ELF-1 (cell line): ENCODE measurements at regions not wholly inside any gene's neighbourhood (a gene's known extent, or its start where the extent isn't known, plus 50 kb on each side); places are given as distances from the start of the nearest gene placed in this dataset.

Experiments used
- DNase-seq: peaks from one replicate; pipeline ENCODE4 v3.0.0-alpha.2; 2016; ENCODE audit warnings: low read depth, low spot score

DNA sequence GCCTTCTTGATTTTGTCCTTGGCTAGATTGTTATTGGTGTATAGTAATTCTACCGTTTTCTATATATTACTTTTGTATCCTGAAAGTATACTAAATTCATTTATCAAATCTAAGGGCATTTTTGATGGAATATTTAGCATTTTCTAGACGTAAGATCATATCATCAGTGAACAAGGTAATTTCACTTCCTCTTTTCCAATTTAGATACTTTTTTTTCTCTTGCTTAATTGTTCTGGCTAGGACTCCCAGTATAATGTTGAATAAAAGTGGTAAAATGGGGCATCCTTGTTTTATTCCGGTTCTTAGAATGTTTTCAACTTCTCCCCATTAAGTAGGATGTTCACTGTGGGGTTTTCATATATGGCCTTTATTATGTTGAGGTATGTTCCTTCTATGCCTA, 260.7 kb downstream of the POLR1F start:
- no peak for DNase-seq

DNA sequence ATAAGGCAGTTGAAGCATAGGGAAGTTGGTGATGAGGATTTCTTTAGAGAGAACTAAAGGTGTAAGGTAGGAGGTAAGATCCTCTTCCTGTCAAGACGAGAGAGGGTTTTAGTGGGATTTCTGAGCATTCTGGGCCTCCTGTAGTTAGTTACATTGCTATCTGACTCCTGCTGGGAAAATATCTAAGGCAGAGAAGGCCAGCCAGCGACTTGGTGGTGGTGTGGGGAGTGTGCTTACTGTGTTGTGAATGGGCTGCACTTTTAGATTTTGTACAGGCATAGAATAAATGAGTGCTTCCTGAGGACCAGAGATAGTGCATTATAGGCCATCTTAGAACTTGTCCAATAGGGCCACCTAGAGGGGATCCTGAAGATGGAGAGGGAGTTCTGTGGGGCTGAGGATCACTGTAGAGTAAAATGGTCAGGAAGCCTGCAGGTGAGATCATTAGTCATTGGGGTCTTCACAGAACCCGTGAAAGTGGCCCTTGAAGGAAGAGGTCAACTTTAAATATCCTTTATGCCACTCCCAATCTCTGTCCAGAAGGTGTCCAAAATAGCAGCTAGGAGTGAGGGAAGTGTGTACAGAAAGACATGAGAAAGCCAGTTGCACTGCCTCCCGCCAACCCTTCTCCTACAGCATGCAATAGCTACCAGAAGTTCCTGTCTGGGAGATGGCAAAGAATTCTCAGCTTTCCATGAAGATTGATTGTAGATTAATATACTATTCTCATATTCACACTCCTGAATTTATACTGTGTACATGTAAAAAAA, 266.6 kb downstream of the POLR1F start:
- peak; percentile 30 for DNase-seq

DNA sequence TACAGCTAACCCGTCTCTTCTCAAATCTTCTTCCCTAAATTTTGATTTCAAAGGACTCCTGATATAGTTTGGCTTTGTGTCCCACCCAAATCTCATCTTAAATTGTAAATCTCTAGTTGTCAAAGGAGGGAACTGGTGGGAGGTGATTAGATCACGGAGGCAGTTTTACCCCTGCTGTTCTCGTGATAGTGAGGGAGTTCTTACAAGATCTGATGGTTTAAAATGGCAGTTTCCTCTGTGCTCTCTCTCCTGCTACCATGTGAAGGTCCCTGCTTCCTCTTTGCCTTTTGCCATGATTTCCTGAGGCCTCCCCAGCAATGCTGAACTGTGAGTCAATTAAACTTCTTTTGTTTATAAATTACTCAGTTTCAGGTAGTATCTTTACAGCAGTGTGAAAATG, 269.3 kb downstream of the POLR1F start:
- DNase-seq: no peak

DNA sequence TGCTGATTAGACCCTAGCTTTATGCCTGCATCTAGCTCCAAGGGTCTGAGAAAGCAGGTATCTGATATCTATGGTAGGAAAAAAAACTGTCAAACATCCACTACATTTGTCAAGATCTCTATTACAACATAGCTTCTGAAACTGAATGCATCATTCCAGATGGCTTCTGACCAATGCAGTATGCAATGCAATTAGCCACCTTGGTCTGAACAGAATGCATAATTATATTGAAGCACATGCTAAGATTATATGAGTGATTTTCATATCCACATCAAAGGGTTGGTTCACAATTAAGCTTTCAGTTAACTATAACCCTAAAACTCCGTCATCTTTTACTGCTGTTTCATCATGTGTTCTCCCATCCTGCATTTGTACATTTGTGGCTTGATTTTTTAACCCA, 271.4 kb downstream of the POLR1F start:
- DNase-seq: no peak

DNA sequence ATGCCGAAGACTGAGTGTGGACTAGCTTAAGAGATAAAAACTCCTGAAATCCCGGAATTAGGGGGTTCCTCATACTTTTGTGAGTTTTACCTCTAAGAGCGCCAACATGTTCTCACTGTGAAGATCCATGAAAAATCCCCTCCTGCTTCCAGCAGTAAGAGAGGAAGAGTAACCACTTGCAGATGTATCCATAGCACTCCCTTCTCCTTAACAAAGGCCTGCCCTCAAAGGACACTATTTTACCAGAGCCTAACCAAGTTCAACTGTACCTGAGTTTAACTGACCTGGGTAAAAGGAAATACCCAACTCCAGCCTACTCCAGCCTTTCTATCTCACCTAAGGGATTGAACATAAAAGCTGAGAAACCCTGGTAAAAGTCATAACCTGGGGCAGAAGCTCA, 280.9 kb downstream of the POLR1F start:
- no peak for DNase-seq

DNA sequence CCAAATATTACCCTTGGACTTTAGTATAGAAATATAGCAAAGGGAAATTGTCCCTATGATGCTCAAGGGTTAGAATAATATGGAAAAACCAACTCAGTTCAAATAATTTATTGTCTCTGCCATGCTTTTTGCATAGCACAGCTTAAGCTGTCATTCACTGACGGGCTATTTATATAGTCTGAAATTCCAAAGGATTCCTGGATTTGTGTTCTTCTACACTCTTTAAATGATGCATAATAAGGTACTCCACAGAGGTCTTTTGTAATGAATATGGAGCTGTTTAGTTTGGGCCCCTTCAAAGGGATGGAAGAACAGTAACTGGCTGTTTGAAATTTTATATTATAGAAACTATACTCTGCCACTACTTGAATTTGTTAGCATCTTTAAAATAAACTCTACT, 276.6 kb upstream of the FERD3L start:
- DNase-seq: no peak

DNA sequence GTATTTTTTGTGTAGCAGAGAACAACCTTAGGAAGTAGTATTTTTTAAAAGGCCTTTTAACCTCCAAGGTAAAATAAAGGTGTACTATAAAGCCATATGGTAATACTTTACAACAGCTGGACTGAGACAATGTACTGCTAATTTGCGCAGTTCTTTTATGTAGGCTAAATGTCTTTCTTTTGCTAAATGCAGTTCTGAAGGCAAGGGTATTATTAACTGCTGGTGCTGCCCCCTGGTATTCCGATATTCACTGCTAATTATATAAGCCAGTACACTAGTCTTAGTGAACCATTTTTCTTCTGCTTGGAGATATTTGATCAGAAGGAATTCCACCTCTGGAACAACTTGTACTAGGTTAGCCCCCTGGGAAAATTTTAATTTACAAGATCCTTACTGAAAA, 272.0 kb upstream of the FERD3L start:
- DNase-seq: no peak

DNA sequence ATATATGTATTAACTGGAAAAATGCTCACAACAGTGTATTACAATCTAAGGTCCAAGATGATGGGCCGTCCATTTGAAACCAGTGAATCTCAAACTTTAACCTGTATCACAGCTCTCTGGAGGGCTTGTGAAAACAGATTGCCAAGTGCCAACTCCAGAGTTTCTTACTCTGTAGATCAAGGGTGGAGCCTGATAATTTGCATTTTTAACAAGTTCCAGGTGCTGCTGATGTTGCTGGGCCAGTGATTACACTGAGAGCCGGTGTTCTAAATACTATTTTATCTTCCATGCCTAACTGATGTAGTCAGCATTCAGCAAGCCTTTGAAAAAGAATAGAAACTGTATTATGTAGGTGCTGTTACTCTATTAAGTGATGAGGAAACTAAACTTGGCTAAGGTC, 269.9 kb upstream of the FERD3L start:
- no peak for DNase-seq

DNA sequence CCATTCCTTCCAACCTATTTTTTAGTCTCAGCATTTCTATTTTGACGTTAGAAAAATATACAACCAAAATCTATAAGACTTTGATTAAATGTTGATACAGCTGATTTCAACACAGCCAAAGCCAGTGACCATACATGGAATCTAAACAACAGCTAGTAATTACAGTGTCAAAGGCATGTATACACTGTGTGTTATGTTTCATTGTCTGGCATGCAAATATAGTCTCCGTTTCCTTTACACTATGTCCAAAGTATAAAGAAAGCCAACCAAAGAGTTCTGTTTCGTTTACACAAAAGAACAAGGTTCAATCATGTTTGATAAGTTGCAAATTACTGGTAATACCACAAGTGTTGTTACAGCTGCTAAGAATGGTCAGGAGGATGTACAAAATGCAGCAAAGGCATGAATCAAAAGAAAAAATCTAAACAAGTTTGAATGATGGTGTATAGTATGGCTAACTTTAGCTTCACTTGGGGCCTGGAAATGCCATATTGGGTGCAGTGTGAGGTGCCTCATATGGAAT, 268.3 kb upstream of the FERD3L start:
- DNase-seq: no peak

DNA sequence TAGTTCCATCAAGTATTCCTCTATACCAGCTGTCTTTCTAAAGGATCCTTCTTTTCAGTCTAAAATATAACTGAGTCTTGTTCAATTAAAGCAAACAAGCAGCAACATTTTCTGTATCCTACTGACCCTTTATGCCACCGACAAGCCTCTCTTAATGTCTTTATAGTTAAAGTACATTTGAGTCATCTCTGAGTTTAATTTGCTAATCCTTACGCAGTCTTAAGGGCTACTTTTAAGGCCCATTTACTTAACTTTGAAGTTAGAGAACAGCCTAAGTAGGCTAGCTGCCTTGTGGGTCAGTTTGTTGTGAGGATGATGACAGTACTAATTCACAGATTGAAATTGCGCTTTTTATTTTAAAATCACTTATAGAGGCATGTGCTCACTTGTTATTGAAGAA, 265.5 kb upstream of the FERD3L start:
- DNase-seq: no peak

DNA sequence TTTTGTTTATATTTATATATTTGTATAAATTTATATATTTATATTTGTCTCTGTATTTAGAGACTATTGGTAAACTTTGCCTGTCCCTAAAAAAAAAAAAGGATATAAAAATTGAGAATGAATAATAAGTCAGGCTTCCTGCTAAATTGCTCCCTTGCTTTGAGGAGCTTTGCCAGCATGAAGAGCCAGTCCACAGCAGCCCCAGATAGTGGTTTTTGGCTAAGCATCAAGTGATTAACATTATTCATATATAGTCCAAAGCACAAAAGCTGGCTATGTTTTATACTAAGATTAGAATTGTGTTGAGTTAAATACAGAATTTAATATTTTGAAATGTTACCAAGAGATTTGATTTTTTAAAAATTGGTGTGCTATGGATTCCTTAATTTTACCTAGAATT, 264.9 kb upstream of the FERD3L start:
- DNase-seq: no peak

DNA sequence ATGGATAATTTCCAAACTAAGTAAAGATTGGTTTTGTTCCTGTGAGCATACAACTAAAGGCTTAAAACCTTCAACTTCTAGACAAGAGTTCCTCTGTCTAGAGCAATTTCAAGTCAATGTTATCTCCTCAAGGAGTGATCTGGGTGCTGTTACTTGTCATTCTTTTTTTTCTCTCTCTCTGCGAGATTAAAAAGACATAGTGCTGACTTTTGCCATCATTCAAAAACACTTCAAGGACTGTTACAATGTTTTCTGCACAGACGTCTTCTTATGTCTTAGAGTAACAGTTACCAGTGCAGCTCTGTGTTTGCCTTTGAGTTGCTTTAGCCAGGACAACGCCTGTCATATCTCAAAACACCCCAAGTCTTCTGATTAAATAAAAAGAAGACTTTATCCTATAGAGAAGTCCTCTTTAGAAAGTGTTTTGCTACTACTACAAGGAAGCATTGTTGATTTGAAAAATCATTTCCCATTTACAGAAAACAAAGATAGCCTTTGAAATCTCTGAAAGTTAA, 263.5 kb upstream of the FERD3L start:
- DNase-seq: no peak

DNA sequence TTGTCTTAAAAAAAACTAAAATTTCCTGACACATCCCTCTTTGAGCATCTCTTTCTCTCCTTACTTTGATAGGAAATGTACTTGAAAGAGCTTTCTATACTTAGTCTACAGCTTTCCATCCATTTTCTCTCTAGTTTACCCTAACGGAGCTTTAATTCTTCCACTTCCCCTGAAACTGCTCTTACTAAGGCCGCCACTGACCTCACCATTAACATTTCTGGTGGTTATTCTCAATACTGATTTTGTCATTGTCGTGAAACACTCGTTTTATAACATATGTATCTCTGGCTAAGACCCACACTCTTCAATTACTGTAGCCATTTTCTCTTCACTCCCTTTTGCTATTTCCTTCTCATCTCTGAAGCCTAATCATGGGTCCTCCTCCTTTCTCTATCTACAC, 262.0 kb upstream of the FERD3L start:
- no peak for DNase-seq

DNA sequence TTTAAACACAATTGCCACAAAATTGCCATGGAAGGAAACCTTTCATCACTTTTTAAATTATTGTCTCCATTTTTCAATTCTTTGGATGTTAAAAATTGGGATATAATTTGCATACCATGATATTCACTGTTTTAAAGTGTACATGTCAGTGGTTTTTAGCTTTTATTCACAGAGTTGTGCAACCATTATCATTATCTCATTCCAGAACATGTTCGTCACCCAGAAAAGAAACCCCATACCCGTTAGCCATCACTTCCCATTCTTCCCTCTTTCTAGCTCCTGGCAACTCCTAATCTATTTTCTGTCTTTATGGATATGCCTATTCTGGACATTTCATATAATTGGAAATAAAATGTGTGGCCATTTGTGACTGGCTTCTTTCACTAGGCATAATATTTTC, 260.3 kb upstream of the FERD3L start:
- DNase-seq: no peak

DNA sequence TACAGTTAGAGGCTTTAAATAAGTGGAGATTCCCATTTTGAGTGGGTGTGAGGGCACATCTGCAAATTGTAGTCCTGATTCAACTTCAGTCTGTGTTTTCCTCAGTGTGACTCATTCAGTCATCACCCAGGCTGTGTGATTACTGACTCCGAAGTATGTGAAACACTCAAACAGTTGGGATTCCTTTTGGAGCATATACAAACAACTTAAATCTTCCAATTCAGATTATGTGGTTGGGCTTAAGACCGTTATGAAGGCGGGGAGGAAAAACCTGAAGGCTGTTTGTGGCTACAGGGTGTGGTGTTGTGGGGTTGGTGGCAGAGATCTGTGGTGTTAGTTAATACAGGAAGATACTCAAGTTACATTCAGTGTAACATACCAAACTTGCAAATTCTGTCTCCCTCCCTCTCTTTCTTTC, 259.7 kb upstream of the FERD3L start:
- peak; percentile 42 for DNase-seq

DNA sequence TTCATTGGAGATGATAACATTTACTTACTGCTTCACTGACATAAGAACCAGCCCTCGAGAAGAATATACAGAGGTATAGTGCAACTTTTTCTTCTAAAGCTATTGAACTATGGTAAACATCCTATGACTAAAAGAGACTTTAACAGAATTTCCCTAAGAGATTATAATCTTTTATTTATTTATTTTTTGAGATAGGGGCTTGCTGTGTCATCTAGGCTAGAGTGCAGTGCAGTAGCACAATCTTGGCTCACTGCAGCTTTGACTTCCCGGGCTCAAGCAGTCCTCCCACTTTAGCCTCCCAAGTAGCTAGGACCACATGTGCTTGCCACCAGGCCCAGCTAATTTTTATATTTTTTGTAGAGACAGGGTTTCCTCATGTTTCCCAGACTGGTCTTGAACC, 258.5 kb upstream of the FERD3L start:
- DNase-seq: no peak

DNA sequence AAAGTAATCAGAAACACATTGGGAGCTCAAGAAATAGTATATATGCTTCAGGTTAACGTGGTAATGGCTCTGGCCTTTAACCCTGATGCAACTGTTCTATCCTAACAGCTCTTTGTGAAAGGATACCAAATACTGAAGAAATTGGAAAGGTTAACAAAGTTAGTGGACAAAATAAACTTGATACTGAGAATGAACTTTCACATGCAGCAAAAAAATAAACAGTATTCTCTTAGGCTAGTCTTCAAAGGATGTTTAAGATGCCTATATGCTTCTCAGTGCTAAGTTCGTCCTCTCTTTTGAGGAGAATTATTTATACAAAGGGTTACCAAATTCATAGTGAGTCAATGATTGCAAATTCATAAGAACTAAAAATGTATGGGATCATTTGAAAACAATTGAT, 256.2 kb upstream of the FERD3L start:
- no peak for DNase-seq

DNA sequence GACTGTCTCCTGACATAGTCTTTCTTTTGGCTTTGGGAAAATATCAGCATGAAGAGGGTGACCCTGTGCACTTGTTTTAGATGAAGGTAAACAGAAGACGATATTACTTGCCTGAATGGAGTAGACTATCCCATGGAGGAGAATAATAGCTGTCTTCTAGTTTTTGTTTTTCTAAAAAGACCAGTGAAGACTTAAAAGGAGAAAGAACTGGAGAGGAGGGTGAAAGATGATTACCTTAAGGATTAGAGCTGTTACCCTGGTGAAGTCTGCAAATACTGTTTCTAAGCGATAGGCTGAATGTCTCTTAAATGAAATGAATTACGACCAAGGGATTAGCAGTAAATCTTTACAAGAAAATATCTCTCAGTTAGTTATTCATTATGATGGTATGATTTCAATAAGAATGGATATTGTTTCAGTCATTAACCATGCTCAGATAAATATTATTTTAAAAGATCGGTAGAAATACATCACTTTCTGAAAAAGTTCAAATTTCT, 255.6 kb upstream of the FERD3L start:
- DNase-seq: no peak

DNA sequence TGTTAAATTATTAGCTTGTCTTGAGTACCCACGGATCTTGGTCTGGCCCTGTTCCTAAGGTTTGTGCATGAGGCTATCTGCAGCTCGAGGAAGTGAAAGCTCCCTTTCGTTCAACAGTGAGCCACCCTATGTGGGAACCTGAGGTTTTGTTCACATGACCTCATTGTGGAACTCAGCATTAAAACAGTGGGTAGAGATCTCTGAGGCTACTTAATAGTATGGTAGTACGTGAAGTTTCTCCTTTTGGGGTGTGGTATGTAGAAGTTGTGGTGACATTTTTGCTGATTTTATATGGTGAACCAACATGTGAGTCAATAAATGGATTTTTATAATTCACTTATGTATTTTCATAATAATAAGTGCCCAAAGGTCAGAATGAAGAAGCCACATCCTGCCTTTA, 252.7 kb upstream of the FERD3L start:
- no peak for DNase-seq

DNA sequence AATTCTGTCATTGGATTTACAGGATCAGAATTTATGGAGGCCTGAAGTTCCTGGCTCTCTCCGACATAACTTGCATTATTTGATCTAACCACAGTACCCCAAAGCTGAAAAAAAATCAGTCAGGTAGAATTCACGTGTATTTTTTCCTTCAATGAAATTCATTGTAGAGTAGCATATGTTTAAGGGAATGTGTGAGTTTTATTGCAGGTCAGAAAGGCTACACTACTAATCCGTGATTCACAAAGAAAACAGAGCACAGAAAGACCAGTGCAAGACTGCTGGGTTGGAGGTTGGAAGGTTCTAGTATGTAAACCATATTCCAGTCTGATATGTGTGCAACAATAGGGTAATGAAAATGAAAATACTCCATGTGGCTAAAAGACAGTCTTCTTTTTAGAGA, 247.0 kb upstream of the FERD3L start:
- no peak for DNase-seq

DNA sequence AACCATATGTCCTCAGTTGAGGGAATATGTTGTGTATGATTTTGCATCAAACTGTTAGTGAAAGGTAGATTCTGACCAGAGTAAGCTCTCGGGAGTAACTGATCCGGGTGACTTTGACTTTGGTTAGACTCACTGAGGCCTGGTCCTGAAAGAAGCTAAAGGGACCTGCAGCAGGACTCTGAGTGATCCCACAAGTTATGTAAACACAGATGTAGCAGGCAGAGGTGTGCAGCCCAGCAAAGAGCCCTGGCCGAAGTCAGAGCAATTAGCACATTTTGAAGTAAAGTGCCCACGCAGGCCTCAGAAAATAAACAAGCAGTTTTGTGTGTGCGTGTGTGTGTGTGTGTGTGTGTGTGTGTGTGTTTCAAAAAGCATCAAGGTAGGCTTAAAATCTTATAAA, 245.6 kb upstream of the FERD3L start:
- no peak for DNase-seq

DNA sequence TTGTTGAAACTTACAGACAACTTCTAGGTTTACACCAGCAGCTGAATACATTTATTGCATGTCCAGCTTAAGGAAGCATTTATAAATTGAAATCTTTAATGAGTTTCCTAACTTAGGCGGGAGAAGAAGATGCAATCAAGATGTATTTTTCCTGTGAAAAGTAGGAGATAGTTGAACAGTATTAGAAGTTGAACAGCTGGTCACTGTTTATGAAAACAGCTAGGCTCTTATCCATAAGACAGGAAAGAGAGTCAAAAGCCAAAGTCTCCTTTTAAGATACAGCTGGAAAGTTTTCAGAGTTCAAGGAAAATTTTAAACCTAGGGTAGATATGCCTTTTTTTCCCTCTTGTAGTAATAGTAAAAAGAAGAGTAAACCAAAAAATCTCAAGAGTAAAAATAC, 236.1 kb upstream of the FERD3L start:
- no peak for DNase-seq

DNA sequence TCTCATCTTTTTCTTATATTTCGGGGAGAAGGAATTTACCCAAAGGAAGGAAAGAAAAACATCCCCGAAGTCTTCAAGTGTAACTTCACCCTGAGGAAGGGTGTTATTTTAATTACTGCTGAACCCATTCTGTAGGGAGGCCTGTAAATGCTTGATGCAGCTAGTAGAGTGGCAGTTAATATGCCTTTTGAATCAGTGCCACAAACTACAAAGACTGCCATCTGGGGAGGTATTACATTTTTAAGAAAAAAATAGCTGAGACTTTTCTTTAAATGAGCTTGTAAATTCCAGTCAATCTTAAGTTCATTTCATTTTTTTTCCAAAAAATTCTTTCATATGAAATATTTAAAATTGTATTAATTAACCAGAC, 233.1 kb upstream of the FERD3L start:
- DNase-seq: no peak
